RPMI8226 (cell line): ENCODE measurements at regions not wholly inside any gene's neighbourhood (a gene's known extent, or its start where the extent isn't known, plus 50 kb on each side); places are given as distances from the start of the nearest gene placed in this dataset.
"Not testable (repeated sequence)": the region's sequence is repeated elsewhere in the genome, so short reads cannot be mapped to it uniquely, and the experiment has no call there.

ENCODE experiments used
- DNase-seq: peaks from one replicate; pipeline ENCODE4 v3.0.0-alpha.2; 2015

GRCh38 chr10:38718972-38719371, 624.8 kb downstream of the ZNF37A start:
- DNase-seq = not testable (repeated sequence)

GRCh38 chr10:38730076-38730475, 635.9 kb downstream of the ZNF37A start:
- DNase-seq = no peak

- peak; percentile 2 for DNase-seq
Measured at GRCh38 chr10:38736646-38737045, 642.5 kb downstream of the ZNF37A start.

- not testable (repeated sequence) for DNase-seq
Measured at GRCh38 chr10:38737224-38737623, 643.1 kb downstream of the ZNF37A start.

GRCh38 chr10:38738011-38738410, 643.9 kb downstream of the ZNF37A start:
- DNase-seq = not testable (repeated sequence)

GRCh38 chr10:38739011-38739775, 645.1 kb downstream of the ZNF37A start:
- not testable (repeated sequence) for DNase-seq

GRCh38 chr10:38740102-38740501, 646.0 kb downstream of the ZNF37A start:
- DNase-seq = no peak

GRCh38 chr10:38741226-38741625, 647.1 kb downstream of the ZNF37A start:
- no peak for DNase-seq

GRCh38 chr10:38744446-38744845, 650.3 kb downstream of the ZNF37A start:
- DNase-seq = not testable (repeated sequence)

GRCh38 chr10:38746065-38746464, 651.9 kb downstream of the ZNF37A start:
- not testable (repeated sequence) for DNase-seq
